Fibroblast of mammary gland (primary cell): ENCODE measurements at regions not wholly inside any gene's neighbourhood (a gene's known extent, or its start where the extent isn't known, plus 50 kb on each side); places are given as distances from the start of the nearest gene placed in this dataset.

Experiments
- DNase-seq: peaks from one replicate; pipeline ENCODE4 v3.0.0-alpha.2; 2010; ENCODE audit warnings: low read depth
- H3K4me3 ChIP-seq: 2 replicates; pipeline ENCODE4 v1.5.1; 2011; ENCODE audit warnings: low read depth, mild to moderate bottlenecking, low read length, moderate library complexity; ENCODE audit not compliant: control insufficient read depth
- CTCF ChIP-seq: conservative IDR thresholded peaks from 2 replicates; pipeline ENCODE4 v1.5.1; 2011; ENCODE audit warnings: low read depth, low read length, inconsistent platforms; ENCODE audit not compliant: control insufficient read depth, insufficient read depth

GRCh38 chr10:3978174-3978573, 193.2 kb upstream of the KLF6 start:
- no peak overlapping the region for H3K4me3 ChIP-seq
- no peak for TF ChIP-seq CTCF
- DNase-seq: peak; percentile 79

- no peak overlapping the region for H3K4me3 ChIP-seq
- no peak for TF ChIP-seq CTCF
- no peak for DNase-seq
These were observed 192.8 kb upstream of the KLF6 start for GRCh38 chr10:3977761-3978160.

GRCh38 chr10:3976718-3977117, 191.7 kb upstream of the KLF6 start:
- no peak for TF ChIP-seq CTCF
- no peak for DNase-seq
- no peak overlapping the region for H3K4me3 ChIP-seq

- no peak overlapping the region for H3K4me3 ChIP-seq
- no peak for DNase-seq
- TF ChIP-seq CTCF: no peak
These were observed 191.2 kb upstream of the KLF6 start for GRCh38 chr10:3976171-3976570.

GRCh38 chr10:3975016-3975415, 190.0 kb upstream of the KLF6 start:
- no peak for TF ChIP-seq CTCF
- no peak overlapping the region for H3K4me3 ChIP-seq
- DNase-seq: no peak

- TF ChIP-seq CTCF: no peak
- no peak for DNase-seq
- no peak overlapping the region for H3K4me3 ChIP-seq
These were observed 187.7 kb upstream of the KLF6 start for GRCh38 chr10:3972460-3973301.

- TF ChIP-seq CTCF: no peak
- H3K4me3 ChIP-seq: no peak overlapping the region
- no peak for DNase-seq
These were observed 186.7 kb upstream of the KLF6 start for GRCh38 chr10:3971713-3972112.
